HepG2 (cell line): ENCODE measurements at regions not wholly inside any gene's neighbourhood (a gene's known extent, or its start where the extent isn't known, plus 50 kb on each side); places are given as distances from the start of the nearest gene placed in this dataset.

ENCODE experiments used
- CAMTA2 ChIP-seq: sonication (generic); formaldehyde crosslinking; IDR thresholded peaks from 2 replicates; pipeline ENCODE4 v1.4.0; 2020; ENCODE audit warnings: mild to moderate bottlenecking, missing genetic modification reagents, borderline replicate concordance
- RCOR2 ChIP-seq: IDR thresholded peaks from 2 replicates; pipeline ENCODE4 v1.6.1; 2016; ENCODE audit warnings: missing biosample characterization, missing genetic modification reagents
- ZKSCAN1 ChIP-seq: fragments of 150-350 bp; IDR thresholded peaks from 2 replicates; pipeline ENCODE4 v1.6.1; 2014; ENCODE audit warnings: low read length
- ZNF326 ChIP-seq: sonication (generic); formaldehyde crosslinking; IDR thresholded peaks from 2 replicates; pipeline ENCODE4 v1.4.0; 2020; ENCODE audit warnings: missing genetic modification reagents, borderline replicate concordance
- ZNF674 ChIP-seq: sonication (generic); formaldehyde crosslinking; IDR thresholded peaks from 2 replicates; pipeline ENCODE4 v1.5.0; 2020; ENCODE audit warnings: low read depth, mild to moderate bottlenecking, missing genetic modification reagents
- ZSCAN31 ChIP-seq: sonication (generic); formaldehyde crosslinking; IDR thresholded peaks from 2 replicates; pipeline ENCODE4 v1.5.0; 2020; ENCODE audit warnings: low read depth, mild to moderate bottlenecking, missing genetic modification reagents
- TF ChIP-seq, protein P1 (sequence below): sonication (generic); formaldehyde crosslinking; IDR thresholded peaks from 2 replicates; pipeline ENCODE4 v1.5.0; 2020; ENCODE audit warnings: mild to moderate bottlenecking, missing genetic modification reagents, borderline replicate concordance
- TF ChIP-seq, protein P2 (sequence below): sonication (generic); formaldehyde crosslinking; IDR thresholded peaks from 2 replicates; pipeline ENCODE4 v1.8.0; 2022; ENCODE audit warnings: missing genetic modification reagents, mild to moderate bottlenecking, inconsistent platforms, borderline replicate concordance

DNA sequence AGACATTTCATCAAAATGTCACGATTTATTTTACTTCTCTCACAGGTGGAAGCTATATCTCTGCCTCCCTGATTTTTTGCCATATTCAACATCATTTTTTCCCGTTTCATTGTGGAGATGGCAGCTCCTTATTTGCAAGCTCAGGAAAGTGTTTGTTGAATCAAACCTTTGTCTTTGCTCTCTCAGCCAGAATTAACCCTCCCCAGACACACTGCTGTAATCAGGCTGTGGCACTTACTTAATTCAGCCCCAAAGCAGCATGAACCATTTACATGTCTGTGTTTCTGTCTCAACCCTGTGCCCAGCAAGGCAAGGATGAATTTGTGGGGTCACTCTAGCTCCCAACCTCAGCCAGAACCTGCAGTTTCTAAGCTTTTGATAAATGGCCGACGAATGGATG, 397.2 kb downstream of the TCERG1L start (continued):
- TF ChIP-seq, protein P1, sequence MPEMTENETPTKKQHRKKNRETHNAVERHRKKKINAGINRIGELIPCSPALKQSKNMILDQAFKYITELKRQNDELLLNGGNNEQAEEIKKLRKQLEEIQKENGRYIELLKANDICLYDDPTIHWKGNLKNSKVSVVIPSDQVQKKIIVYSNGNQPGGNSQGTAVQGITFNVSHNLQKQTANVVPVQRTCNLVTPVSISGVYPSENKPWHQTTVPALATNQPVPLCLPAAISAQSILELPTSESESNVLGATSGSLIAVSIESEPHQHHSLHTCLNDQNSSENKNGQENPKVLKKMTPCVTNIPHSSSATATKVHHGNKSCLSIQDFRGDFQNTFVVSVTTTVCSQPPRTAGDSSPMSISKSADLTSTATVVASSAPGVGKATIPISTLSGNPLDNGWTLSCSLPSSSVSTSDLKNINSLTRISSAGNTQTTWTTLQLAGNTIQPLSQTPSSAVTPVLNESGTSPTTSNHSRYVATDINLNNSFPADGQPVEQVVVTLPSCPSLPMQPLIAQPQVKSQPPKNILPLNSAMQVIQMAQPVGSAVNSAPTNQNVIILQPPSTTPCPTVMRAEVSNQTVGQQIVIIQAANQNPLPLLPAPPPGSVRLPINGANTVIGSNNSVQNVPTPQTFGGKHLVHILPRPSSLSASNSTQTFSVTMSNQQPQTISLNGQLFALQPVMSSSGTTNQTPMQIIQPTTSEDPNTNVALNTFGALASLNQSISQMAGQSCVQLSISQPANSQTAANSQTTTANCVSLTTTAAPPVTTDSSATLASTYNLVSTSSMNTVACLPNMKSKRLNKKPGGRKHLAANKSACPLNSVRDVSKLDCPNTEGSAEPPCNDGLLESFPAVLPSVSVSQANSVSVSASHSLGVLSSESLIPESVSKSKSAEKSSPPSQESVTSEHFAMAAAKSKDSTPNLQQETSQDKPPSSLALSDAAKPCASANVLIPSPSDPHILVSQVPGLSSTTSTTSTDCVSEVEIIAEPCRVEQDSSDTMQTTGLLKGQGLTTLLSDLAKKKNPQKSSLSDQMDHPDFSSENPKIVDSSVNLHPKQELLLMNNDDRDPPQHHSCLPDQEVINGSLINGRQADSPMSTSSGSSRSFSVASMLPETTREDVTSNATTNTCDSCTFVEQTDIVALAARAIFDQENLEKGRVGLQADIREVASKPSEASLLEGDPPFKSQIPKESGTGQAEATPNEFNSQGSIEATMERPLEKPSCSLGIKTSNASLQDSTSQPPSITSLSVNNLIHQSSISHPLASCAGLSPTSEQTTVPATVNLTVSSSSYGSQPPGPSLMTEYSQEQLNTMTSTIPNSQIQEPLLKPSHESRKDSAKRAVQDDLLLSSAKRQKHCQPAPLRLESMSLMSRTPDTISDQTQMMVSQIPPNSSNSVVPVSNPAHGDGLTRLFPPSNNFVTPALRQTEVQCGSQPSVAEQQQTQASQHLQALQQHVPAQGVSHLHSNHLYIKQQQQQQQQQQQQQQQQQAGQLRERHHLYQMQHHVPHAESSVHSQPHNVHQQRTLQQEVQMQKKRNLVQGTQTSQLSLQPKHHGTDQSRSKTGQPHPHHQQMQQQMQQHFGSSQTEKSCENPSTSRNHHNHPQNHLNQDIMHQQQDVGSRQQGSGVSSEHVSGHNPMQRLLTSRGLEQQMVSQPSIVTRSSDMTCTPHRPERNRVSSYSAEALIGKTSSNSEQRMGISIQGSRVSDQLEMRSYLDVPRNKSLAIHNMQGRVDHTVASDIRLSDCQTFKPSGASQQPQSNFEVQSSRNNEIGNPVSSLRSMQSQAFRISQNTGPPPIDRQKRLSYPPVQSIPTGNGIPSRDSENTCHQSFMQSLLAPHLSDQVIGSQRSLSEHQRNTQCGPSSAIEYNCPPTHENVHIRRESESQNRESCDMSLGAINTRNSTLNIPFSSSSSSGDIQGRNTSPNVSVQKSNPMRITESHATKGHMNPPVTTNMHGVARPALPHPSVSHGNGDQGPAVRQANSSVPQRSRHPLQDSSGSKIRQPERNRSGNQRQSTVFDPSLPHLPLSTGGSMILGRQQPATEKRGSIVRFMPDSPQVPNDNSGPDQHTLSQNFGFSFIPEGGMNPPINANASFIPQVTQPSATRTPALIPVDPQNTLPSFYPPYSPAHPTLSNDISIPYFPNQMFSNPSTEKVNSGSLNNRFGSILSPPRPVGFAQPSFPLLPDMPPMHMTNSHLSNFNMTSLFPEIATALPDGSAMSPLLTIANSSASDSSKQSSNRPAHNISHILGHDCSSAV: no peak
- TF ChIP-seq ZSCAN31 (CRISPR knock-in tag): no peak
- TF ChIP-seq, protein P2, sequence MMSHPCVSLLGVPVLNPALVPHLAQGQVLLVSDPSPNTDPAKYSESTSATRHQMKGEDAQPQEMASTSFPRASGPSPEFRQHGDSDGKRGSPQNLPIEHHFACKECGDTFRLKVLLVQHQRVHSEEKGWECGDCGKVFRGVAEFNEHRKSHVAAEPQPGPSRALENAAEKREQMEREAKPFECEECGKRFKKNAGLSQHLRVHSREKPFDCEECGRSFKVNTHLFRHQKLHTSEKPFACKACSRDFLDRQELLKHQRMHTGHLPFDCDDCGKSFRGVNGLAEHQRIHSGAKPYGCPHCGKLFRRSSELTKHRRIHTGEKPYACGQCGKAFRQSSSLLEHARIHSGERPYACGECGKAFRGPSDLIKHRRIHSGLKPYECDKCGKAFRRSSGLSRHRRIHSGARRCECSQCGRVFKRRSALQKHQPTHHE: no peak
- no peak for TF ChIP-seq ZNF326
- no peak for TF ChIP-seq ZKSCAN1
- TF ChIP-seq ZNF674: no peak
- no peak for TF ChIP-seq RCOR2 (CRISPR knock-in tag)
- TF ChIP-seq CAMTA2 (CRISPR knock-in tag): no peak
